Germinal center (tissue), 1 donor: ENCODE measurements at regions not wholly inside any gene's neighbourhood (a gene's known extent, or its start where the extent isn't known, plus 50 kb on each side); places are given as distances from the start of the nearest gene placed in this dataset.
"Not testable (repeated sequence)": the region's sequence is repeated elsewhere in the genome, so short reads cannot be mapped to it uniquely, and the experiment has no call there.

Experiments used
- DNase-seq: peaks from one replicate; pipeline ENCODE4 v3.0.0; 2012; ENCODE audit warnings: mixed read lengths, low spot score

- DNase-seq: no peak
Observed at GRCh38 chr5:119896826-119897536, 267.6 kb downstream of the FAM170A start.

GRCh38 chr5:119897537-119898370 lies 268.4 kb downstream of the FAM170A start:
- DNase-seq: no peak

- DNase-seq: no peak
Observed at GRCh38 chr5:119899981-119900380, 270.6 kb downstream of the FAM170A start.

GRCh38 chr5:119902593-119902992 lies 273.2 kb downstream of the FAM170A start:
- no peak for DNase-seq

GRCh38 chr5:119913425-119913824 lies 284.1 kb downstream of the FAM170A start:
- no peak for DNase-seq

GRCh38 chr5:119919279-119919678 lies 289.9 kb downstream of the FAM170A start:
- no peak for DNase-seq

- DNase-seq: no peak
Observed at GRCh38 chr5:119926301-119926700, 296.9 kb downstream of the FAM170A start.

- DNase-seq: no peak
Observed at GRCh38 chr5:119928974-119929373, 299.6 kb downstream of the FAM170A start.

- no peak for DNase-seq
Observed at GRCh38 chr5:119930490-119930889, 301.1 kb downstream of the FAM170A start.

GRCh38 chr5:119943148-119943547 lies 313.8 kb downstream of the FAM170A start:
- DNase-seq: no peak

GRCh38 chr5:119945691-119946090 lies 316.3 kb downstream of the FAM170A start:
- DNase-seq: no peak

- DNase-seq: no peak
Observed at GRCh38 chr5:119948162-119948561, 318.8 kb downstream of the FAM170A start.

GRCh38 chr5:119949426-119949999 lies 320.2 kb downstream of the FAM170A start:
- no peak for DNase-seq

- DNase-seq: no peak
Observed at GRCh38 chr5:119951330-119951934, 322.1 kb downstream of the FAM170A start.

GRCh38 chr5:119953474-119953873 lies 324.1 kb downstream of the FAM170A start:
- no peak for DNase-seq

- no peak for DNase-seq
Observed at GRCh38 chr5:119954106-119954505, 324.7 kb downstream of the FAM170A start.

GRCh38 chr5:119961993-119962392 lies 332.6 kb downstream of the FAM170A start:
- DNase-seq: no peak

- DNase-seq: no peak
Observed at GRCh38 chr5:119966028-119966427, 336.7 kb downstream of the FAM170A start.

- DNase-seq: no peak
Observed at GRCh38 chr5:119968690-119969089, 339.3 kb downstream of the FAM170A start.

GRCh38 chr5:119987077-119987476 lies 357.7 kb downstream of the FAM170A start:
- not testable (repeated sequence) for DNase-seq

- no peak for DNase-seq
Observed at GRCh38 chr5:119991625-119992024, 362.3 kb downstream of the FAM170A start.

GRCh38 chr5:119996128-119996527 lies 366.8 kb downstream of the FAM170A start:
- DNase-seq: no peak

- DNase-seq: no peak
Observed at GRCh38 chr5:120007598-120007997, 378.2 kb downstream of the FAM170A start.
